Astrocyte (in vitro differentiated cells and primary cell): ENCODE measurements at regions not wholly inside any gene's neighbourhood (a gene's known extent, or its start where the extent isn't known, plus 50 kb on each side); places are given as distances from the start of the nearest gene placed in this dataset.

ENCODE experiments used
- DNase-seq: peaks from one replicate; pipeline ENCODE4 v3.0.0-alpha.2; 2010; ENCODE audit warnings: low read depth
- FAIRE-seq: peaks from 2 replicates; lab custom pipeline; 2011; peaks lifted over from hg19 to GRCh38; lab: Jason Lieb, UNC
- H2AFZ ChIP-seq: 2 replicates; pipeline ENCODE4 v1.6.0; 2012; ENCODE audit warnings: low read depth, low read length, inconsistent platforms
- H3K27ac ChIP-seq: 2 replicates; pipeline ENCODE4 v1.5.1; 2011; ENCODE audit warnings: low read depth, low read length, inconsistent platforms
- H3K27me3 ChIP-seq: 2 replicates; pipeline ENCODE4 v1.6.0; 2011; ENCODE audit warnings: low read length, inconsistent platforms; ENCODE audit not compliant: insufficient read depth
- H3K36me3 ChIP-seq: 2 replicates; pipeline ENCODE4 v1.5.1; 2011; ENCODE audit warnings: low read length, inconsistent platforms; ENCODE audit not compliant: insufficient read depth
- H3K4me1 ChIP-seq: 2 replicates; pipeline ENCODE4 v1.5.1; 2011; ENCODE audit warnings: low read length, inconsistent platforms; ENCODE audit not compliant: insufficient read depth
- H3K4me2 ChIP-seq: 2 replicates; pipeline ENCODE4 v1.6.0; 2012; ENCODE audit warnings: low read length, inconsistent platforms
- H3K4me3 ChIP-seq: 2 replicates; pipeline ENCODE4 v1.5.1; 2011; ENCODE audit warnings: low read depth, mild to moderate bottlenecking, low read length, inconsistent platforms; ENCODE audit not compliant: insufficient read depth
- H3K79me2 ChIP-seq: 2 replicates; pipeline ENCODE4 v1.6.0; 2012; ENCODE audit warnings: mild to moderate bottlenecking, low read length, inconsistent platforms; ENCODE audit not compliant: insufficient read depth
- H3K9ac ChIP-seq: 2 replicates; pipeline ENCODE4 v1.6.0; 2012; ENCODE audit warnings: mild to moderate bottlenecking, low read length, inconsistent platforms
- H3K9me3 ChIP-seq: 2 replicates; pipeline ENCODE4 v1.5.1; 2012; ENCODE audit warnings: low read depth, mild to moderate bottlenecking, low read length, inconsistent platforms; ENCODE audit not compliant: insufficient read depth
- H4K20me1 ChIP-seq: 2 replicates; pipeline ENCODE4 v1.6.0; 2012; ENCODE audit warnings: low read length, inconsistent platforms; ENCODE audit not compliant: insufficient read depth
- H3K27ac Mint-ChIP-seq: one replicate; pipeline ENCODE4 v1.8.0; 2021; ENCODE audit warnings: mild to moderate bottlenecking, mixed read lengths; ENCODE audit not compliant: unreplicated experiment
- H3K27me3 Mint-ChIP-seq: one replicate; pipeline ENCODE4 v1.8.0; 2021; ENCODE audit warnings: low read depth, mixed read lengths; ENCODE audit not compliant: unreplicated experiment
- H3K36me3 Mint-ChIP-seq: one replicate; pipeline ENCODE4 v1.8.0; 2021; ENCODE audit warnings: low read depth, mixed read lengths; ENCODE audit not compliant: unreplicated experiment
- H3K4me1 Mint-ChIP-seq: one replicate; pipeline ENCODE4 v1.8.0; 2021; ENCODE audit warnings: low read depth, mixed read lengths; ENCODE audit not compliant: unreplicated experiment
- H3K4me3 Mint-ChIP-seq: one replicate; pipeline ENCODE4 v1.8.0; 2021; ENCODE audit warnings: mild to moderate bottlenecking, moderate library complexity, mixed read lengths; ENCODE audit not compliant: unreplicated experiment
- H3K9me3 Mint-ChIP-seq: one replicate; pipeline ENCODE4 v1.8.0; 2021; ENCODE audit warnings: mild to moderate bottlenecking, mixed read lengths; ENCODE audit not compliant: unreplicated experiment
- EZH2 ChIP-seq: IDR thresholded peaks from 2 replicates; pipeline ENCODE4 v1.6.1; 2012; ENCODE audit warnings: mild to moderate bottlenecking, low read length, inconsistent platforms; ENCODE audit not compliant: insufficient read depth
- TF ChIP-seq, protein P1 (sequence below): IDR thresholded peaks from 2 replicates; pipeline ENCODE4 v1.5.1; 2011; ENCODE audit warnings: low read depth, mild to moderate bottlenecking, inconsistent platforms, low read length, moderate library complexity; ENCODE audit not compliant: insufficient read depth

DNA sequence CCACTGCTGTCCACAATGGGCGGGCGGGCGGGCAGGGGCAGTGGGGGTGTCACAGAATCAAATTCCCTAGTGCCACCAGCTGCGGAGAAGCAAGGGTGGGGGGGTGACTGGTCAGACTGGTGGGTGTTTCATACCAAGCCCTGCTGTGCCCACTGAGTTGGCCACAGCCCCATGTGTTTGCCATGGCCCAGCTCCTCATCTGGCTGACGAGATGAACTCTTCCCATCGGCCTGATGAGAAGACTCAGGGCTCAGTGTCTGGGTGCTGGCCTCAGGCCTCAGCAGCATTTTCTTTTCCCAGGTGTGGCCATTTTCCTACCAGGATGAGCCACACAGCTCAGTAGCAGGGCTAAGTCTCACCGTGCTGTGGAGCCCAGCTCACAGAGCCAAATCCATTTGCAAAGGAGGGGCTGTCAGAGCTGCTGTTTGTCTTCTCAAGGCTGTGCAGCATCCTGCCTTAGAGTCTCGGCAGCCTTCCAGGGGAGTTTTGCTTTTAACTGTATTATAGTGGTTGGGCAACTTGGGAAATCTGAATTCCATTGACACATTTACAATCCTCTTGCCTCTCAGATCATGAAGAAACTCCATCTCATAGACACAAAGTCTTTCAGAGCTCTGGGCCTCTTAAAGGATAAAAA, 176.8 kb downstream of the ABHD5 start:
- FAIRE-seq (no peak), DNase-seq (peak; percentile 36)
- H3K4me2 ChIP-seq, result peak overlapping the region; percentile 5
- H3K36me3 Mint-ChIP-seq, result peaks cover 2% of the 10 kb centered on the region
- H3K9ac ChIP-seq, result peak overlapping the region; percentile 20
- H2AFZ ChIP-seq, result no peak overlapping the region
- peak overlapping the region; percentile 94 for H3K27ac Mint-ChIP-seq
- H3K9me3 ChIP-seq, result no peaks in the 10 kb centered on the region
- H3K27ac ChIP-seq, result peak overlapping the region; percentile 90
- no peak for TF ChIP-seq EZH2
- TF ChIP-seq, protein P1, sequence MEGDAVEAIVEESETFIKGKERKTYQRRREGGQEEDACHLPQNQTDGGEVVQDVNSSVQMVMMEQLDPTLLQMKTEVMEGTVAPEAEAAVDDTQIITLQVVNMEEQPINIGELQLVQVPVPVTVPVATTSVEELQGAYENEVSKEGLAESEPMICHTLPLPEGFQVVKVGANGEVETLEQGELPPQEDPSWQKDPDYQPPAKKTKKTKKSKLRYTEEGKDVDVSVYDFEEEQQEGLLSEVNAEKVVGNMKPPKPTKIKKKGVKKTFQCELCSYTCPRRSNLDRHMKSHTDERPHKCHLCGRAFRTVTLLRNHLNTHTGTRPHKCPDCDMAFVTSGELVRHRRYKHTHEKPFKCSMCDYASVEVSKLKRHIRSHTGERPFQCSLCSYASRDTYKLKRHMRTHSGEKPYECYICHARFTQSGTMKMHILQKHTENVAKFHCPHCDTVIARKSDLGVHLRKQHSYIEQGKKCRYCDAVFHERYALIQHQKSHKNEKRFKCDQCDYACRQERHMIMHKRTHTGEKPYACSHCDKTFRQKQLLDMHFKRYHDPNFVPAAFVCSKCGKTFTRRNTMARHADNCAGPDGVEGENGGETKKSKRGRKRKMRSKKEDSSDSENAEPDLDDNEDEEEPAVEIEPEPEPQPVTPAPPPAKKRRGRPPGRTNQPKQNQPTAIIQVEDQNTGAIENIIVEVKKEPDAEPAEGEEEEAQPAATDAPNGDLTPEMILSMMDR, result no peak
- no peak overlapping the region for H3K4me3 Mint-ChIP-seq
- no peaks in the 10 kb centered on the region for H3K27me3 ChIP-seq
- no peak overlapping the region for H3K4me3 ChIP-seq
- H3K4me1 Mint-ChIP-seq, result peaks cover 67% of the 10 kb centered on the region
- H3K79me2 ChIP-seq, result no peaks in the 10 kb centered on the region
- H3K4me1 ChIP-seq, result peaks cover 53% of the 10 kb centered on the region
- H3K27me3 Mint-ChIP-seq, result peaks cover 3% of the 10 kb centered on the region
- no peaks in the 10 kb centered on the region for H3K36me3 ChIP-seq
- H4K20me1 ChIP-seq, result no peaks in the 10 kb centered on the region
- no peaks in the 10 kb centered on the region for H3K9me3 Mint-ChIP-seq

DNA sequence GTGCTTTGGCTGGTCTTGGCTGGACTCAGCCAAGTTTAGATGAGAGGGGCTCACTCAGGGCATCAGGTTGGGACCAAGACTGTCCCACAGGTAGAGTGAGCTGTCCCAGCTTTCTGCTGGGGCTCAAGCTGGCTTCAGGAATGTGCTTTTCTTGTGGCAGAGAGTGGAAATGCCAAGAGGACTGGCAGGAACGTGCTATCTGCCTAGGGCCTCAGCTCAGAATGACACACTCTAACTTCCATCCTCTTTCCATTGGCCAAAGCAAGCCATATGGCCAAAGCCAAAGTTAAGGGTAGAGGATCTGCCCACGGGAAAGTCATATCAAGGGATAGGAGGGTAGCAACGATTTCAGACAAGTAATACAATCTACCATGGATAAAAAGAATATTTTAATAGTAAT, 178.8 kb downstream of the ABHD5 start:
- no peaks in the 10 kb centered on the region for H3K36me3 ChIP-seq
- H3K4me3 ChIP-seq, result no peak overlapping the region
- H4K20me1 ChIP-seq, result no peaks in the 10 kb centered on the region
- H3K27ac ChIP-seq, result peak overlapping the region; percentile 89
- no peak for FAIRE-seq
- H3K4me1 Mint-ChIP-seq, result peaks cover 74% of the 10 kb centered on the region
- H3K9ac ChIP-seq, result peak overlapping the region; percentile 60
- H3K4me2 ChIP-seq, result peak overlapping the region; percentile 75
- TF ChIP-seq EZH2, result no peak
- TF ChIP-seq, protein P1, result no peak
- no peak for DNase-seq
- H3K9me3 ChIP-seq, result no peaks in the 10 kb centered on the region
- H3K27me3 Mint-ChIP-seq, result no peaks in the 10 kb centered on the region
- no peaks in the 10 kb centered on the region for H3K79me2 ChIP-seq
- H3K27ac Mint-ChIP-seq, result peak overlapping the region; percentile 90
- H2AFZ ChIP-seq, result no peak overlapping the region
- no peak overlapping the region for H3K4me3 Mint-ChIP-seq
- no peaks in the 10 kb centered on the region for H3K9me3 Mint-ChIP-seq
- no peaks in the 10 kb centered on the region for H3K36me3 Mint-ChIP-seq
- peaks cover 66% of the 10 kb centered on the region for H3K4me1 ChIP-seq
- H3K27me3 ChIP-seq, result no peaks in the 10 kb centered on the region

DNA sequence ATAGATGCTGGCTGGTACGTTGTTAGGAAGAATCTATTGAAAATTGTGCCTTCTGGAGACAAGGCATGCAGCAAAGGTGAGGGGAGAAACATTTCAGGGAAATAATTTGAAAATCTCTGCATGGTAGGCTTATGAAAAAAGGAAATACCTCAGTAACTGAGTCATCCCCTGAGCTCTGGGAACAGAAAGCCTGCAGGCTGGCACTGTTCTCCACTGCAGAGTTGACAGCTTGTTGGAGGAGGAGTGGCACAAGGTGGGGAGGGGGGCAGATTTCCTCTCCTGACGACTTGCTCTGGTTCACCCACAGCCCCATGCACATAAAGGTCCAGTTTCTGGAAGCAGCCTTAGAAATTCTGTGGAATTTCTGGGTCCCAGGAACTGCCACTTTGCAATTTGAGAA, 179.4 kb downstream of the ABHD5 start:
- Mint-ChIP-seq H3K9me3 (no peaks in the 10 kb centered on the region), H3K27ac (peak overlapping the region; percentile 90), H3K4me3 (peak overlapping the region; percentile 42), H3K36me3 (no peaks in the 10 kb centered on the region), H3K27me3 (no peaks in the 10 kb centered on the region), H3K4me1 (peaks cover 70% of the 10 kb centered on the region)
- peak overlapping the region; percentile 70 for H3K9ac ChIP-seq
- H3K27ac ChIP-seq, result peak overlapping the region; percentile 89
- peak overlapping the region; percentile 75 for H3K4me2 ChIP-seq
- FAIRE-seq (peak; percentile 87), DNase-seq (peak; percentile 65)
- peaks cover 66% of the 10 kb centered on the region for H3K4me1 ChIP-seq
- H3K9me3 ChIP-seq, result no peaks in the 10 kb centered on the region
- H3K4me3 ChIP-seq, result no peak overlapping the region
- H3K79me2 ChIP-seq, result no peaks in the 10 kb centered on the region
- no peak overlapping the region for H2AFZ ChIP-seq
- TF ChIP-seq EZH2, result no peak
- TF ChIP-seq, protein P1, result no peak
- H3K36me3 ChIP-seq, result no peaks in the 10 kb centered on the region
- H3K27me3 ChIP-seq, result no peaks in the 10 kb centered on the region
- H4K20me1 ChIP-seq, result no peaks in the 10 kb centered on the region
